NT2/D1 (cell line): ENCODE measurements at regions not wholly inside any gene's neighbourhood (a gene's known extent, or its start where the extent isn't known, plus 50 kb on each side); places are given as distances from the start of the nearest gene placed in this dataset.

Experiments used
- SUZ12 ChIP-seq: IDR thresholded peaks from 2 replicates; pipeline ENCODE4 v1.6.1; 2011; ENCODE audit not compliant: insufficient read length, insufficient read depth; ENCODE audit errors: extremely low read depth
- YY1 ChIP-seq: IDR thresholded peaks from 2 replicates; pipeline ENCODE4 v1.6.1; 2011; ENCODE audit not compliant: insufficient read length, insufficient read depth

- TF ChIP-seq SUZ12 (no peak), YY1 (no peak)
Measured at GRCh38 chr13:109680930-109681329, 105.5 kb downstream of the IRS2 start.
